HG02852 (cell line): ENCODE measurements at regions not wholly inside any gene's neighbourhood (a gene's known extent, or its start where the extent isn't known, plus 50 kb on each side); places are given as distances from the start of the nearest gene placed in this dataset.
"Not testable (repeated sequence)": the region's sequence is repeated elsewhere in the genome, so short reads cannot be mapped to it uniquely, and the experiment has no call there.

Experiments
- ATAC-seq: cut with Tn5 transposase; IDR thresholded peaks from one replicate; pipeline ENCODE4 v1.9.1; 2021; ENCODE audit warnings: mild to moderate bottlenecking, moderate library complexity; ENCODE audit not compliant: unreplicated experiment

DNA sequence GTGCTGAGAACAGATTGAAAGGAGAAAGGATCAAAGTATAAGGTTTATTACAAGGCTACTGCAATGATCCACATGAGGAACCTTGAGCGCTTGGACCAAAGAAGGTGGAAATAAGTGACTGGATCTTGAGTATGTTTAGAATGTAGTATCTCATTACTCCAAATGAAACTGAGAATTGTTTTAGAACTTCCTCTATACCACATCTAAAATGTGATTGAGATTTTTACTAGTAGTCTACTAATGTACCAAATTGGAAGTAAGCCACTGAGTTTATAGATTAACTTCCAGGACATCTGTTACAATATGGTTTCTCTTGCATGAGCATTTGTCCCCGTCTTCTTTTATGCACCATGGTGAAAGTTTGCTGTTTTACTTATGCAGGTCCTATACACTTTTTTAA, 300.5 kb downstream of the SUCLG1 start:
- ATAC-seq, result no peak

- no peak for ATAC-seq
These were observed 306.6 kb downstream of the SUCLG1 start for GRCh38 chr2:84152462-84152861.

DNA sequence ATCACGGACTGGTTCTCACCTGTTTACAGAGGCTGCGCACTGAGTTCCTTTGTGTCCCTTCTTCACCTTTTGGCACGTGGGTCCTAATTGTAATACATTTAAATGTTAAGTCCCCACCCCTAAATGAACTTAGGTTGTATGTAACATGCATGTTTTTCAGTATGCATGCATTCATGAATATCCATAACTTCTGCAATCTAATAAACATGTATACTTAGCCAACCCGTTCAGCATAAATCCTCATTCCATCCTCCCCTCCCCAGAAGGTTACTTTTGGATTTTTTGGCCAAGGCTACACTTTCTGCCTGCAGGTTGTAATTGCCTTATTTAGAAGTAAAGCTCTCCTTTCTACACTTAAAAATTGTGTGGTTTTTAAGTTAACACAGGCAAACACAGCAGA, 314.7 kb downstream of the SUCLG1 start:
- no peak for ATAC-seq

- no peak for ATAC-seq
These were observed 322.0 kb downstream of the SUCLG1 start for GRCh38 chr2:84137034-84137433.

GRCh38 chr2:84132370-84132769, 326.7 kb downstream of the SUCLG1 start:
- no peak for ATAC-seq

DNA sequence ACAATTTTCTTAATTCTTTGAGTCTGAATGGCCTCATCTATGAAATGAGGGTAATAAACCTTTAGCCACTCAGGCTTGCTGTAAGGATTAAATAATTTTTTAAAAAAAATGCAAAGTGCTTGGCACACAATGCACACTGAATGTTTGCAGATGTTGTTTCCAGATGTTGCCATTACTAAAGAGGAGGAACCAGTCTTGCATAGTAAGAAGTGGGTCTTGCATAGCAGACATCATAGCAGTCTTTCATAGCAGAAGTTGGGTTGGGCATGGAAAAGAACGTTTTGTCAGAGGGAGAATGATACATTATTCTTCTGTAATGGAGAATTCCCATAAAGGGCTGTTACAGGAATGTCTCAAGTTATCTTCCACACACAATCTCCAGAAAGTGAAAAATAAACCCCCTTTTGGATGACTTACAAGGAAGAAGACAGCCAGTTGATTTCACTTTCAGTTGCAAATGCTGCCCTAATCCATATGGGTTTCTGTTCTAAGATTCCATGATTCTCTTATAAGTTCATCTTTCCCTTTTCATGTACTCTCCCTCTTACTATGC, 327.7 kb downstream of the SUCLG1 start:
- no peak for ATAC-seq

- no peak for ATAC-seq
These were observed 330.1 kb downstream of the SUCLG1 start for GRCh38 chr2:84129018-84129417.

- ATAC-seq, result not testable (repeated sequence)
These were observed 331.3 kb downstream of the SUCLG1 start for GRCh38 chr2:84127812-84128211.

GRCh38 chr2:84126530-84126929, 332.6 kb downstream of the SUCLG1 start:
- no peak for ATAC-seq

DNA sequence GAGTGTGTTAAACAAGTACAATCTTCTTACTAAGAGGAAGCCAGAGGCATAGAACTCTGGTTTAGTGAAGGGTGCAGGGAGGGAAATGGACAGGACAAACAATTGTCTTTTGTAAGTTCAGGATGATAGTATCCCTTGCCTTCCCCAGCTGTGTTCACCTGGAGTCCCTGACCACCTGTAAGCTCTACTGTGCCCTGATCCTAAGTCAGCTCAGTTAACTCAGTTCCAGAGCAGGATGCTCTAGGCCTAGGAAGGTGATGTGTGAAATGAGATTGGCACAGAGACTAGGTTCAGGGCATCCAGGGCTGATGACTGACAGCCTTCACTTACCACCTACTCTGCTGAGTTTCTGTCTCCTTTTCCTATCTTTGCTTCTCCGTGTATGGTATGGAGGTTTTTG, 333.0 kb downstream of the SUCLG1 start:
- ATAC-seq, result no peak

- ATAC-seq, result no peak
These were observed 342.9 kb downstream of the SUCLG1 start for GRCh38 chr2:84116143-84116542.

- no peak for ATAC-seq
These were observed 343.8 kb downstream of the SUCLG1 start for GRCh38 chr2:84115173-84115857.

GRCh38 chr2:84103816-84104527, 355.1 kb downstream of the SUCLG1 start:
- ATAC-seq, result not testable (repeated sequence)

- no peak for ATAC-seq
These were observed 356.8 kb downstream of the SUCLG1 start for GRCh38 chr2:84102274-84102673.

GRCh38 chr2:84088656-84089055, 370.4 kb downstream of the SUCLG1 start:
- ATAC-seq, result no peak

- no peak for ATAC-seq
These were observed 373.5 kb downstream of the SUCLG1 start for GRCh38 chr2:84085562-84085961.

DNA sequence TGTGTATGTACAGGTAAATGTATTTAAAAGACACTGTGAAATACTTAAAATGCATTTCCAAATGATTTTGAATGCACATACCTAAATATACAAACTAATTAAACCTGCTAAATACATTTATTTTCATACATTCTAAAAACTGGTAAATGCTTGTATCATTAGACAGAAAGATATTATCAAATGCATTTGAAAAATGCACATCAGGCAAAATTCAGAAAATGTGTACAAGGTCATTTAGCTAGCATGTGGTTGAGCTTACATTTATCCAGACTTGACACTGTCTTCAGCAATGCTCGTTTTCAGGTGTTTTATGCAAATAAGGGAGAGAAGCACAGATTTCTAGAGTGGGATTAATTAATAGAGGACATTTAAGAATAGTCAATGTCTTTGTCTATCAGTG, 374.2 kb downstream of the SUCLG1 start:
- ATAC-seq, result no peak

DNA sequence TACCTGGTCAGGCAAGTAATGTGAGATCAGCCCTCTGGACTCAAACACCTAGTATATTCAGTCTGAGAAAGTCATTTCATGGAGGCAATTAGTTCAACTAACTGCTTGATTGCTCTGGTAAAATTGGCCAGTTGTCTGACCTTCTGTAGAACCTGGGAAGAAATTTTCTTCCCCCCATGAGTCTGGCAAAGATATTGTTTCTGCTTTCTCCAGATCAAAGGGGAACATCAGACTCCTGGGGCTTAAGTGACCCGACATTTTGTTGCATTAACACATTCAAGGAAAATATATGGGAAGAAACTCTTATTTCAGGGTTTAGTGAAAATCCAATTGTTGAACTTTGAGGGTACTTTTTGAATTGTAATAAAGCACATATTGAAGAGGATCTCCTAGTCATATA, 375.1 kb downstream of the SUCLG1 start:
- ATAC-seq, result no peak

DNA sequence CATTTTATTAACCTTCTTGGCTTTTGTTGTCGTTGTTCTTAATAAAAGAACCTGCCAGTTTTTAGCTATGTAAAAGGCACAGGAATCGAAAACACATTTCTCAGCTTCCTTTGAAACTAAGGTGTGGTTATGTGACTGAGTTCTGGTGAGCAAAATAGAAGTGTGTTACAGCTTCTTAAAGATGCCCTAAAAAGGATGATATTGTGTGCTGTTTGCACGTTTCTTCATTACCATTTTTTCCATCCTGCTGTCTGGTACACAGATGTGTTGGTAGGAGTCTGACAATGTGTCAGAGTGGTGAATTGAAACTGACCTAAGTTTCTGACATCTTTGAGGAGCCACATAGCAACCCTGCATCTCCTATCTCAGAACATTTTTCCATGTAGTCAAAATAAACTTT, 380.6 kb downstream of the SUCLG1 start:
- no peak for ATAC-seq

DNA sequence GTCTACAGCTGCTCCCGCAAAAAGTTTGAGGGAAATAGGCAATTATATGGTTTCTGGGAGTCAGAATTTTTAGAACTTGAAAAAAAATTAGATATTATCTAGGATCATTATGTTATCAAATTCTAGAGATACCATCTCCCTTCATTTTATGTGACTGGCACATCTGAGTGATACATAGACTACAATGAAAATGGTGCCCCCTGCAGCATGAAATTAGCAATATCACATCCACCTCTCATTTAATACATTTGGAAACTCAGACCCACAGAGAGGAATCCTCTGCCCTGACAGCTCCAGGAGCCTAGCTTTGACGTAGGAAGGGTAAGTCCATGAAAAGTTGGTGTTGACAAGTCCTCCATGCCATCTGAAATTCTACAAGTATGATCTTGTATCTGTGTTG, 381.6 kb downstream of the SUCLG1 start:
- ATAC-seq, result no peak

DNA sequence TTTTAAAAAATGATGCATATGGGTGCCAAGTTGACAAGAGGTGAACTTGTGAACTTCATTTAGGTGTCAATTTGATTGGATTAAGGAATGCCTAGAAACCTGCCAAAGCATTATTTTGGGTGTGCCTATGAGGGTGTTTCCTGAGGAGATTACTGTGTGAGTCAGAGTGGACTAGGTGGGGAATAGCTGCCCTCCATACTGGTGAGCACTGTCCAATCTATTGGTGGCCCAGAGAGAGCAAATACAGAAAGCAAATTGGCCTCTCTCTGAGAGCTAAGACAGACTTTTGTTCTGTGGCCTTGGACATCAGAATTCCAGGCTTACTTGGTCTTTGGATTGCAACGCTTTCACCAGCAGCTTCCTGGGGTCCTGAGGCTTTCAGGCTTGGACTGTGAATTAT, 388.0 kb downstream of the SUCLG1 start:
- ATAC-seq, result no peak

- no peak for ATAC-seq
These were observed 393.2 kb downstream of the SUCLG1 start for GRCh38 chr2:84065857-84066256.
